Suprapubic skin (tissue), 4 donors: ENCODE measurements at regions not wholly inside any gene's neighbourhood (a gene's known extent, or its start where the extent isn't known, plus 50 kb on each side); places are given as distances from the start of the nearest gene placed in this dataset.

Experiments used
- EP300 ChIP-seq: sonication (generic); formaldehyde crosslinking; IDR thresholded peaks from one replicate; pipeline ENCODE4 v1.6.1; 2017; ENCODE audit warnings: antibody characterized with exemption
- POLR2A ChIP-seq, 2 donors: fragments of 450-650 bp; IDR thresholded peaks; one replicate each; pipeline ENCODE4 v1.6.1; 2017; ENCODE audit warnings: antibody characterized with exemption in 2 of 2, mild to moderate bottlenecking in 2 of 2, moderate library complexity in 2 of 2
- POLR2AphosphoS5 ChIP-seq, 3 donors: sonication (generic); formaldehyde crosslinking; IDR thresholded peaks; one replicate each; pipeline ENCODE4 v1.6.1; 2017; ENCODE audit warnings: antibody characterized with exemption in 3 of 3
- TF ChIP-seq, protein P1 (sequence below), 2 donors: fragments of 200-600 bp in 1 of 2; fragments of 450-650 bp in 1 of 2; sonication (generic) in 1 of 2; IDR thresholded peaks; one replicate each; pipeline ENCODE4 v1.5.1; 2016 to 2019; ENCODE audit warnings: antibody characterized with exemption in 2 of 2, mild to moderate bottlenecking in 1 of 2, moderate library complexity in 1 of 2

- TF ChIP-seq, protein P1, sequence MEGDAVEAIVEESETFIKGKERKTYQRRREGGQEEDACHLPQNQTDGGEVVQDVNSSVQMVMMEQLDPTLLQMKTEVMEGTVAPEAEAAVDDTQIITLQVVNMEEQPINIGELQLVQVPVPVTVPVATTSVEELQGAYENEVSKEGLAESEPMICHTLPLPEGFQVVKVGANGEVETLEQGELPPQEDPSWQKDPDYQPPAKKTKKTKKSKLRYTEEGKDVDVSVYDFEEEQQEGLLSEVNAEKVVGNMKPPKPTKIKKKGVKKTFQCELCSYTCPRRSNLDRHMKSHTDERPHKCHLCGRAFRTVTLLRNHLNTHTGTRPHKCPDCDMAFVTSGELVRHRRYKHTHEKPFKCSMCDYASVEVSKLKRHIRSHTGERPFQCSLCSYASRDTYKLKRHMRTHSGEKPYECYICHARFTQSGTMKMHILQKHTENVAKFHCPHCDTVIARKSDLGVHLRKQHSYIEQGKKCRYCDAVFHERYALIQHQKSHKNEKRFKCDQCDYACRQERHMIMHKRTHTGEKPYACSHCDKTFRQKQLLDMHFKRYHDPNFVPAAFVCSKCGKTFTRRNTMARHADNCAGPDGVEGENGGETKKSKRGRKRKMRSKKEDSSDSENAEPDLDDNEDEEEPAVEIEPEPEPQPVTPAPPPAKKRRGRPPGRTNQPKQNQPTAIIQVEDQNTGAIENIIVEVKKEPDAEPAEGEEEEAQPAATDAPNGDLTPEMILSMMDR (IDR thresholded peaks at IDR 0.05) = no peak
- TF ChIP-seq POLR2A (IDR thresholded peaks at IDR 0.05) (no peak), POLR2AphosphoS5 (IDR thresholded peaks at IDR 0.05) (no peak), EP300 (no peak)
These were observed 172.3 kb upstream of the HTR2A start for GRCh38 chr13:47069133-47069532.
